CMK (cell line): ENCODE measurements at regions not wholly inside any gene's neighbourhood (a gene's known extent, or its start where the extent isn't known, plus 50 kb on each side); places are given as distances from the start of the nearest gene placed in this dataset.
"Not testable (repeated sequence)": the region's sequence is repeated elsewhere in the genome, so short reads cannot be mapped to it uniquely, and the experiment has no call there.

Source experiments
- DNase-seq: peaks from one replicate; pipeline ENCODE4 v3.0.0-alpha.2; 2010; ENCODE audit warnings: low read depth

DNA sequence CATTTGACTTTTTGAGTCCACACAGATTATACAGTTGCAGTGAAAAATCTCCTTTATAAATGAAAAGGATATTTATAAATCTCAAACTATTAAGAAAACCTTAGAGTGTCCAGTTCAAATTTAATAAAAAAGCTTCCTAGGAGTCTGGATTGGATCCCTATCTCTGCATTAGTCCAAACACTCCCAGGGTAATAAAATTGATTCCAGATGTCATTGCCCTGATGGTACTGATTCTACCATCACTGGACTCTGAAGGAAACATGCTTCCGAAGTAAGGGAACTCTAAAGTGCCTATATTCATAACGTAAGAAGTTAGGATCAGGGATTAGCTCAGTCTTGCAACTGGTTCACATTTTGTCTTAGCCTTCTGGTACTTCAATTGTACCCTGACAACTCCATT, 1325.1 kb upstream of the MAP3K7 start:
- no peak for DNase-seq

- no peak for DNase-seq
Observed at GRCh38 chr6:91904586-91905164, 1317.8 kb upstream of the MAP3K7 start.

DNA sequence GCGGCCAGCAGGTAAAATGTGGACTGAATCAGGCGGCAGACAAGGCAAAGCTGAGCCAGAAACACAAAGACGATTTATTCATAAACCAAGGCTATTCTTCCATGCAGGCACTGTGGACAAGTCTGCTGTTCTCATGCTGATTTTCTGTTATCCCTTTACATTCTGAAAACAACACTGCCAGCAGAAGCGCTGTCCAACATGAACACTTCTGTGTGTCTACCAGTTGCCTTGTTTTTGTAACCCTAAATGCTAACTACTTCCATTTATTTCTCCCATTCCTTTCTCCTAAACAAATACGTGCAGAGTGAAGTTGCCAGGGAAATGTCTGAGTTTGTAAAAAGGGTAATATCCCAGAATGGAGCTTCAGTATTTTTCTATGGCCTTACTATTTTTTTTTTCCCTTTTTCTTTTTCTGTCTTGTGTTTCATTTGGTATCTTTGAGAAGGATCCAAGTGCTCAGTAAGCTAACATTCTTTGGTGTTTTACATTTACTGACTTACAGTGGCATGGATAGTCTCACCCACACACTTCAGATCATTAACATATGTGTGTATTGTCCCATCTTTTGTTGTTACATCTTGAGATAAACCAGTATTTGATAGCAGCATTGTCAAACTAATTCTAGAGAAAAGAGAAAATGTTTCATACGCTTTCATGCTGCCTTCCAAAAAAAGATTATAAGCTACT, 1308.9 kb upstream of the MAP3K7 start:
- no peak for DNase-seq

GRCh38 chr6:91886183-91886795, 1299.4 kb upstream of the MAP3K7 start:
- no peak for DNase-seq

- not testable (repeated sequence) for DNase-seq
Observed at GRCh38 chr6:91881791-91882190, 1294.9 kb upstream of the MAP3K7 start.

- DNase-seq: no peak
Observed at GRCh38 chr6:91879386-91879995, 1292.6 kb upstream of the MAP3K7 start.

GRCh38 chr6:91877994-91878393, 1291.1 kb upstream of the MAP3K7 start:
- DNase-seq: no peak

DNA sequence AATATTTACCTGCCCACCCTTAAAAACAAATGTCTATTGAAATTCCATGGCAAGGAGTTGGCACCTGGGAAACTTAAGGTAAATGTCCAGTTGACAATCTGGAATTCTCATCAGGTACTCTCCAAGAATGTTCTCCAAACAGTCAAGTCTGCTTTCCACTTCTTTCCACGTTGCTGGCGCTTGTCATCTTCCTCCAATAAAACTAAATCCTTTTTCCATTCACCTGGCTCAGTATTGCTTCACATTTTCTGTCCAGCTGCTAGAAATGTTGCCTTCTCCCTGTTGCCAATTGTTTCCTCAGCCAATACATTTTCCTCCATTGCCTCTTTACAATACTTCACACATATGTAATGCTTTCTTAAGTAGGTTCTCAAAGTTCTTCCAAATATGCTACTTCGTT, 1288.1 kb upstream of the MAP3K7 start:
- DNase-seq: no peak

- no peak for DNase-seq
Observed at GRCh38 chr6:91868539-91869202, 1281.8 kb upstream of the MAP3K7 start.

DNA sequence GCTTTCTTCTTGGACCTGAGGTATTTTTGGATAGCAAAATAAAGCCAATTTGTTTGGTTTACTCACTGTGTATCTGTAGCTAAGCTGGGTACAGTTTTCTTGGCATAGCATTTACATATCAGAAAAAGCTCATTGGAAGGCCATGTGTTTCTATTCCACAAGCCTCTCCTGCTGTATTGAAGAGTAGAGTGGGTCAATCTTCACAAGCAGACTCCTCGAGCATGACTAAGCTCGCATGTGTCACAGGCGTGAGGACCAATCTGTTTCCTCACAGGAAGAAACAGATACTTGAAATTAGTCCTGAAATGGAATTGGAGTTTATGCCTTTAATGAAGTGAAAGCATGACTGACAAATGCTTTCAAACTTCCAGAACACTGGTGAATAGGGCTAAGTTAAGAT, 1279.0 kb upstream of the MAP3K7 start:
- DNase-seq: no peak

- DNase-seq: no peak
Observed at GRCh38 chr6:91864911-91865310, 1278.0 kb upstream of the MAP3K7 start.

DNA sequence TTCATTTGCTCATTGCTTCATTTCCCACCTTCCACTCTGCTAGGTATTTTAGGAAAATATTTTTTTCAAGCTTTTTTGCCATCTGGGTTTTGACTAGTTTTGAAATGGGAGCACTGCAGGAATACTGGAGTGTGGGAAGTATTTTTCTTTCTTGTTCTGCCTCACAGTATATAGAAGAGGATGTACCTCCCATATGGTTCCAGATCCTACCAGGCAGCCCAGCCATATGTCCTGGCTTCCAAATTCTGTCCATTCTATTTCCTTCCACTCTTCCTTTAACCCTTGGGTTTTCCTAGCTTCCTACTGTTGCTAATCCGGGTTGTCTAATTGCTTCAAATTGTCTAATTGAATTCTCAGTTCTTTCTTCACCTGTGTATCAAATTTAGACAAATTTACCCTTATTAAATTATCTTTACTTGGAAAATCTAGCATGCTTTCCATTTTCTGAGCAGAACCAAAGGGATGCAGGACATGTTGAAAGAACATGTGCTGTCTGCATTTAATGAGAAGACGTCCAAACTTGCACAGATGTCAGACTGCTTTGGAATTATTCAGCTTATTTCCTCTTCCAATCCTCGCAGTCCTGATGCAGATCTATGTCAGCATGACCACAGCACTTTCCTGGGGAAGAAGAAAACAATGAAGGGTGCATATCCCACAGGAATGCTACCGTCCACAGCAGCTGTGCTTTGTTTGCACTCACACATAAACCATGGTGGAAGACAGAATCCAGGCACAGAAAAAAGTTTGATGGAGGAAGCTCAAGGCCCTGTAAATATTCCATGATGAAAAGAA, 1273.9 kb upstream of the MAP3K7 start:
- DNase-seq: no peak

GRCh38 chr6:91852252-91852651, 1265.4 kb upstream of the MAP3K7 start:
- DNase-seq: no peak

GRCh38 chr6:91834813-91835212, 1247.9 kb upstream of the MAP3K7 start:
- DNase-seq: no peak

DNA sequence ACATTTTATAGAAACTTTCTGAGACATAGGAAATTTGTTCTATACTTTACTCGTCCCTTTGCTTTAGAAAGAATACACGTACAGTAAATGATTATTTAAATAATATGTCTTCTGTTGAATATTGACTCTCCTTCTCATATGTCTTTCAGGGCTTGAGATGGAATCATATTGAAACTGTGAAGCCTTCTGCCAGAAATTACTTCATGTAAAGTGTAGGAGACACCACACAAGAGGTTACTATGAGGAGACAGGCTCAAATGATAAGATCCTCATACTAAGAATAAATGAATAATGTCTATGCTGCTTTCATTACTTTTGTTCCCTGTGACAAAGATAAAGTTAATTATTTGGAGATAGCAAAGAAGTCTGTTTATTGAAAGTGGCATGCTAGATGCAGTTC, 1240.3 kb upstream of the MAP3K7 start:
- no peak for DNase-seq

GRCh38 chr6:91826128-91826527, 1239.3 kb upstream of the MAP3K7 start:
- DNase-seq: no peak

DNA sequence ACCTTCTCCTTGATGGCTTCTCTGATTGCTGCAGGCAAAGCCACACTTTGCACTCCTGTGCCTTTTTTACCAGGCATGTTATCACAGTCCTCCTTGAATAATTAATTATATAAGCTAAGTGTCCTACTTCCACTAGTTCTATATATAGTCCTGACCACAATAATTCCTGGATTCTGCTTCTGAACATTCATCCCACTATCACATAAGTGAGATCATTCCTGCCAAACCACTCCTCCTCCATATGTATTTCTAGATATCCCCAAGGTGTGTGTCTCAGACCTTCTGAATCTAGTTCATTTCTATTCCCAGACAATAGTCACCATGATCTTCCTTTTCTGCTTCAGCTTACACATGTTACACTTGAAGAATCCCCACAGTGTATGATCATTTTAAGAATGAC, 1237.5 kb upstream of the MAP3K7 start:
- DNase-seq: no peak

DNA sequence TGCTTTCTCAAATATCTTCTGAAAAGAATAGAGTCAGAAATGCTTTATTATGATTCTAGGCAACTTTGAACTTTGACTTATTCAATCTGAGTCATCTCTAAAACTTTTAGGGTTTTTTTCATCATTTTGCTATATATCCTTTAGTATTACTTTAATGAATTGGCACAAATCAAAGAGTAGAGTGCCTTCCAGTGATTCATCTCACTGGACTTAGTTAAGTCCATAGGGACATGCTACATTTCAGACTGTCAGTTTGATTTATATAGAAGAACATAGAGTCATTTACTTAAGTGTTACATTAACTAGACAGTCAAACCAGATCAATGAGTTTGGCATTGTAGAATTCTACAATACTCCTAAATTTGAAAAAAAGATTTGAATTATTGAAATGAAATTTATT, 1235.7 kb upstream of the MAP3K7 start:
- DNase-seq: no peak

DNA sequence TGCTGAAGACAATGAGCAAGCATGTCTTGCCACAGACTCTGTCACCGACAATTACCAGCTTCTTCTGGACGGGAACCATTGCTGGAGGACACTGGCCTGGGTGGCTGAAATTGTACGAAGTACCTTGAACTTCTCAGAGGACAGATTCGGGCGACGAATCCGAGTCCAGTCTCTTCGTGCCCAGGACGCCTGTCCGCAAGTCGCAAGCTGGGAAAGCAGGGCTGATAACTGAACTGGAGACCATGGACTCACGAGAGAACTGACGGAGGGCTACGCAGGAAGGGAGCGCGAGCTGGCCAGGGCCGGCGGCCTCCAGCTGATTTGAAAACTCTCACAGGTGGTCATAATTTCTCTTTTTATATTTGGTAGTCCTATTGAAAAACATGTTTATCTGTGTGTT, 1229.5 kb upstream of the MAP3K7 start:
- DNase-seq: no peak

GRCh38 chr6:91813641-91814040, 1226.8 kb upstream of the MAP3K7 start:
- no peak for DNase-seq

- no peak for DNase-seq
Observed at GRCh38 chr6:91812596-91813274, 1225.9 kb upstream of the MAP3K7 start.
